ENCODE measurements at regions not wholly inside any gene's neighbourhood (a gene's known extent, or its start where the extent isn't known, plus 50 kb on each side); places are given as distances from the start of the nearest gene placed in this dataset.
"Not testable (repeated sequence)": the region's sequence is repeated elsewhere in the genome, so short reads cannot be mapped to it uniquely, and the experiment has no call there.

- H3K27me3 ChIP-seq (replicated peaks; ENCODE audit: insufficient read depth) = no peaks in the 10 kb centered on the region
- no peak overlapping the region for H3K4me3 ChIP-seq
- WGBS = 31% methylated on average over 1 of the region's 1 CpG
- no peak overlapping the region for H3K27ac ChIP-seq
- H3K36me3 ChIP-seq = no peaks in the 10 kb centered on the region
- DNase-seq (ENCODE audit: low spot score) = no peak
- no peaks in the 10 kb centered on the region for H3K4me1 ChIP-seq (replicated peaks)
- TF ChIP-seq CTCF (IDR thresholded peaks at IDR 0.05) (no peak), POLR2AphosphoS5 (IDR thresholded peaks at IDR 0.05) (no peak), POLR2A (IDR thresholded peaks at IDR 0.05) (no peak)
- intact Hi-C loops (cut with DNase I) = no loop called here
- H3K9me3 ChIP-seq = no peaks in the 10 kb centered on the region
Measured at GRCh38 chr3:30324587-30324986, 281.8 kb upstream of the TGFBR2 start.

DNA sequence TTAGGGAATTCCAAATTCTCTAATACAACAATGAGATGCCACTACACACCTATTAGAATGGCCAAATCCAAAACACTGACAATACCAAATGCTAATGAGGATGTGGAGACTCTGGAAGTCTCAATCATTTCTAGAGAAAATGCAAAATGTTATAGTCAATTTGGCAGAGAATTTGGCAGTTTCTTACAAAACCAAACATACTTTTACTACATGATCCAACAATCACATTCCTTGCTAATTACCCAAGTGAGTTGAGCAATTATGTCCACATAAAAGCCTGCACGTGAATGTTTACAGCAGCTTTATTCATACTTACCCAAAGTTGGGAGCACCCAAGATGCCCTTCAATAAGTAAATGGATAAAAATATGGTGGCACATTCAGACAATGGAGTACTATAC, 278.4 kb upstream of the TGFBR2 start:
- H3K9me3 ChIP-seq; intact Hi-C loops (cut with DNase I); H3K27me3 ChIP-seq (replicated peaks; ENCODE audit: insufficient read depth); H3K4me3 ChIP-seq; H3K27ac ChIP-seq; DNase-seq (ENCODE audit: low spot score); H3K4me1 ChIP-seq (replicated peaks); H3K36me3 ChIP-seq: not testable (repeated sequence)
- 33% methylated on average over 1 of the region's 1 CpG for WGBS

GRCh38 chr3:30328935-30329334, 277.5 kb upstream of the TGFBR2 start:
- H3K36me3 ChIP-seq; H3K9me3 ChIP-seq; H3K4me1 ChIP-seq (replicated peaks); H3K4me3 ChIP-seq; H3K27me3 ChIP-seq (replicated peaks; ENCODE audit: insufficient read depth); DNase-seq (ENCODE audit: low spot score); intact Hi-C loops (cut with DNase I); H3K27ac ChIP-seq: not testable (repeated sequence)
- 91% methylated on average over 2 of the region's 2 CpGs for WGBS

DNA sequence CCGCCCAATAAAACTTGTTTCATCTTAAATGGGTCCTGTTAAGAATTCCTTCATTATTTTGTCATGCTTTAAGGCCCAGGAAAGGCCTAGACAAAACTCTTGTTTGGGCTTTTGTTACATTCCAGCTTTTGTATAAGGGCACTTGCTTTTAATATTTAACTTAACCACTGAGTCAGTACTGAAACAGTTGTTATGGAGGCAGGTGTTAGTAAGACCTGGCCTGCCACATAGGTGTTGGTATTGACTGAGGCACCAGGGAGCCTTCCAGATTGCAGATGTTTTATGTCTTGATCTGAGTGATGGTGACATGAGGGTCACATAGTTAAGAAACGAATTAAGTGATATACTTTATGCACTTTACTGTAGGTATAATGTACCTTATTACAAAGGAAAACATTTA, 274.9 kb upstream of the TGFBR2 start:
- no peaks in the 10 kb centered on the region for H3K9me3 ChIP-seq
- H3K4me1 ChIP-seq (replicated peaks) = no peaks in the 10 kb centered on the region
- 88% methylated on average over 2 of the region's 2 CpGs for WGBS
- H3K27me3 ChIP-seq (replicated peaks; ENCODE audit: insufficient read depth) = no peaks in the 10 kb centered on the region
- intact Hi-C loops (cut with DNase I) = no loop called here
- H3K4me3 ChIP-seq = no peak overlapping the region
- no peak for DNase-seq (ENCODE audit: low spot score)
- no peak for TF ChIP-seq POLR2AphosphoS5 (IDR thresholded peaks at IDR 0.05)
- no peak for TF ChIP-seq CTCF (IDR thresholded peaks at IDR 0.05)
- TF ChIP-seq POLR2A (IDR thresholded peaks at IDR 0.05) = no peak
- H3K27ac ChIP-seq = no peak overlapping the region
- H3K36me3 ChIP-seq = no peaks in the 10 kb centered on the region

GRCh38 chr3:30332196-30333021, 274.0 kb upstream of the TGFBR2 start:
- Histone ChIP-seq H3K36me3 (no peaks in the 10 kb centered on the region), H3K4me1 (replicated peaks) (no peaks in the 10 kb centered on the region), H3K27me3 (replicated peaks; ENCODE audit: insufficient read depth) (no peaks in the 10 kb centered on the region), H3K4me3 (no peak overlapping the region), H3K9me3 (no peaks in the 10 kb centered on the region), H3K27ac (no peak overlapping the region)
- 59% methylated on average over 10 of the region's 10 CpGs for WGBS
- TF ChIP-seq POLR2AphosphoS5 (IDR thresholded peaks at IDR 0.05) = peak; percentile 23
- TF ChIP-seq POLR2A (IDR thresholded peaks at IDR 0.05) = no peak
- intact Hi-C loops (cut with DNase I) = no loop called here
- peak; percentile 14 for DNase-seq (ENCODE audit: low spot score)

DNA sequence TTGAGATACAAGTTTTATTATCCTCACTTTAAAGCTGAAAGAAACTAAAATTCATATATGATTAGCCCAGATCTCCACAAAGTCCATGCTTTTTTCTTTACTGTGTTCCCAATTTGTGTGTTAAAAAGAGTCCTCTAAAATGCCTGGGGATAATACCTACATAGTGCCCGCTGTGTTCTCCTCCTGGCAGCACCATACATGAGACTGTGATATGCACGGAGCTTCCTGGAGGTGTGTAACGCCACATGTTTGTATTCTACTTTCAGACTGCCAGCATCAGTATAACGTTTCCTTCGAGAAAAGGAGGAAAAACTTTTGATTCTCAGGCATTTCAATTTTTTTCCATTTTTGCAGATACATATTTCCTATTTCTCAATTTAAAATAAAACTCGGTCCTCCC, 273.3 kb upstream of the TGFBR2 start:
- H3K9me3 ChIP-seq = no peaks in the 10 kb centered on the region

More for the DNA sequence above, 273.3 kb upstream of the TGFBR2 start:
- intact Hi-C loops (cut with DNase I) = no loop called here
- H3K4me1 ChIP-seq (replicated peaks) = no peaks in the 10 kb centered on the region
- WGBS = 76% methylated on average over 6 of the region's 6 CpGs
- no peak for TF ChIP-seq POLR2AphosphoS5 (IDR thresholded peaks at IDR 0.05)
- TF ChIP-seq CTCF (IDR thresholded peaks at IDR 0.05) = no peak
- TF ChIP-seq POLR2A (IDR thresholded peaks at IDR 0.05) = no peak
- H3K36me3 ChIP-seq = no peaks in the 10 kb centered on the region
- DNase-seq (ENCODE audit: low spot score) = no peak
- no peak overlapping the region for H3K4me3 ChIP-seq
- no peak overlapping the region for H3K27ac ChIP-seq
- no peaks in the 10 kb centered on the region for H3K27me3 ChIP-seq (replicated peaks; ENCODE audit: insufficient read depth)
